HepG2 (cell line): ENCODE measurements at regions not wholly inside any gene's neighbourhood (a gene's known extent, or its start where the extent isn't known, plus 50 kb on each side); places are given as distances from the start of the nearest gene placed in this dataset.

Experiments
- ATAC-seq: fragments of 200-7000 bp; cut with Tn5 transposase; 3 replicates; pipeline ENCODE4 v1.9.1; 2020; ENCODE audit warnings: mild to moderate bottlenecking, moderate library complexity
- BruUV-seq: library from RNA; stranded (reverse); fragments of 400-500 nt; replicated peaks from 2 replicates; lab custom pipeline; 2021; lab: Mats Ljungman, UMichigan
- CTCF ChIA-PET: fragments of 300-600 bp; formaldehyde crosslinking; extraction: SDS; loops from one replicate; lab custom pipeline; 2021; ENCODE audit warnings: low total read pairs, inconsistent platforms, low intra/inter-chr PET ratio; lab: Yijun Ruan, JAX
- POLR2A ChIA-PET: fragments of 350-600 bp; sonication (Branson Sonifier 250); formaldehyde crosslinking; loops from one replicate; lab custom pipeline; 2020; ENCODE audit warnings: antibody characterized with exemption, inconsistent platforms; lab: Yijun Ruan, JAX
- DNase-seq: peaks from one replicate; pipeline ENCODE4 v3.0.0-alpha.2; 2015; ENCODE audit warnings: low spot score
- FAIRE-seq: peaks from 3 replicates; lab custom pipeline; 2011; peaks lifted over from hg19 to GRCh38; lab: Jason Lieb, UNC
- H2AFZ ChIP-seq: one replicate; pipeline ENCODE4 v1.6.1; 2011; ENCODE audit warnings: low read length, inconsistent platforms
- H3K27ac ChIP-seq: fragments of 300-600 bp; 3 replicates; pipeline ENCODE4 v1.8.0; 2011; ENCODE audit warnings: mixed run types, mild to moderate bottlenecking, mixed read lengths, low read length, inconsistent platforms; ENCODE audit not compliant: insufficient read depth; ENCODE audit errors: extremely low read length
- H3K27me3 ChIP-seq, 2 experiments: fragments of 200-600 bp in 1 of 2; 2 replicates in 1 of 2; 3 replicates in 1 of 2; pipeline versions ENCODE4 v1.6.0 to v1.8.0; 2011; ENCODE audit warnings: low read length in 2 of 2, mild to moderate bottlenecking in 2 of 2, moderate library complexity in 2 of 2, inconsistent platforms in 1 of 2; ENCODE audit not compliant: insufficient read depth in 2 of 2, control insufficient read depth in 1 of 2
- H3K36me3 ChIP-seq, 2 experiments: fragments of 200-600 bp in 1 of 2; replicated peaks in 1 of 2; 2 replicates in 1 of 2; 3 replicates in 1 of 2; pipeline versions ENCODE4 v1.5.1 to v1.8.0; 2011; ENCODE audit warnings: low read length in 2 of 2, inconsistent platforms in 1 of 2; ENCODE audit not compliant: insufficient read depth in 2 of 2, control insufficient read depth in 1 of 2
- H3K4me1 ChIP-seq: 2 replicates; pipeline ENCODE4 v1.5.1; 2012; ENCODE audit warnings: low read length, inconsistent platforms; ENCODE audit not compliant: insufficient read depth
- H3K4me2 ChIP-seq: 2 replicates; pipeline ENCODE4 v1.6.0; 2011; ENCODE audit warnings: low read depth, low read length, inconsistent platforms
- H3K4me3 ChIP-seq, 3 experiments: fragments of 200-600 bp in 1 of 3; sonication (generic), shearing (Covaris generic) in 1 of 3; replicated peaks in 1 of 3; 2 replicates each; pipeline ENCODE4 v1.5.1; 2011 to 2016; ENCODE audit warnings: low read length in 3 of 3, inconsistent platforms in 2 of 3, low read depth in 2 of 3, mild to moderate bottlenecking in 2 of 3, control low read depth in 1 of 3, mixed read lengths in 1 of 3; ENCODE audit not compliant: insufficient read depth in 1 of 3
- H3K79me2 ChIP-seq: one replicate; pipeline ENCODE4 v1.6.1; 2011; ENCODE audit warnings: low read length, inconsistent platforms; ENCODE audit not compliant: insufficient read depth
- H3K9ac ChIP-seq: 2 replicates; pipeline ENCODE4 v1.6.0; 2011; ENCODE audit warnings: mild to moderate bottlenecking, low read depth, low read length, inconsistent platforms; ENCODE audit not compliant: insufficient read depth
- H3K9me3 ChIP-seq: 2 replicates; pipeline ENCODE4 v1.5.1; 2012; ENCODE audit warnings: mild to moderate bottlenecking, low read length
- H4K20me1 ChIP-seq: 2 replicates; pipeline ENCODE4 v1.6.0; 2011; ENCODE audit warnings: inconsistent platforms, mild to moderate bottlenecking, low read length, moderate library complexity; ENCODE audit not compliant: insufficient read depth
- IRX3 ChIP-seq: sonication (generic); formaldehyde crosslinking; IDR thresholded peaks from 2 replicates; pipeline ENCODE4 v1.8.1; 2023; ENCODE audit warnings: mild to moderate bottlenecking, low read depth, missing genetic modification reagents, borderline replicate concordance
- ZFYVE20 ChIP-seq: sonication (generic); formaldehyde crosslinking; IDR thresholded peaks from 2 replicates; pipeline ENCODE4 v1.8.0; 2023; ENCODE audit warnings: low read depth, mild to moderate bottlenecking, moderate library complexity, missing genetic modification reagents, borderline replicate concordance
- ZKSCAN5 ChIP-seq: sonication (generic); formaldehyde crosslinking; IDR thresholded peaks from 2 replicates; pipeline ENCODE4 v1.5.1; 2020; ENCODE audit warnings: mild to moderate bottlenecking, missing genetic modification reagents
- ZNF331 ChIP-seq: sonication (generic); formaldehyde crosslinking; IDR thresholded peaks from 2 replicates; pipeline ENCODE4 v1.4.0; 2020; ENCODE audit warnings: missing genetic modification reagents
- ZNF33A ChIP-seq: sonication (generic); formaldehyde crosslinking; IDR thresholded peaks from 2 replicates; pipeline ENCODE4 v1.5.1; 2020; ENCODE audit warnings: missing genetic modification reagents, mild to moderate bottlenecking, moderate library complexity, borderline replicate concordance
- ZNF496 ChIP-seq: sonication (generic); formaldehyde crosslinking; IDR thresholded peaks from 2 replicates; pipeline ENCODE4 v1.8.1; 2023; ENCODE audit warnings: mild to moderate bottlenecking, moderate library complexity, missing genetic modification reagents; ENCODE audit not compliant: insufficient replicate concordance
- ZNF776 ChIP-seq: sonication (generic); formaldehyde crosslinking; IDR thresholded peaks from 2 replicates; pipeline ENCODE4 v1.4.0; 2020; ENCODE audit warnings: mild to moderate bottlenecking, missing genetic modification reagents
- ZNF777 ChIP-seq: sonication (generic); formaldehyde crosslinking; IDR thresholded peaks from 2 replicates; pipeline ENCODE4 v1.4.0; 2020; ENCODE audit warnings: missing genetic modification reagents
- ZSCAN31 ChIP-seq: sonication (generic); formaldehyde crosslinking; IDR thresholded peaks from 2 replicates; pipeline ENCODE4 v1.5.0; 2020; ENCODE audit warnings: low read depth, mild to moderate bottlenecking, missing genetic modification reagents
- in situ Hi-C: cut with HindIII; loops from 2 replicates; pipeline ENCODE4 v1.10.0; 2017; ENCODE audit warnings: low pct_unique_long_range_greater_than_20kb; ENCODE audit not compliant: extremely low pct_ligation_motif_present
- intact Hi-C: fragments of 100-400 bp; cut with micrococcal nuclease; formaldehyde crosslinking; loops from one replicate; pipeline ENCODE4 v1.10.0; 2022; ENCODE audit not compliant: unreplicated experiment
- TF ChIP-seq, protein P1 (sequence below): sonication (generic); formaldehyde crosslinking; IDR thresholded peaks from 2 replicates; pipeline ENCODE4 v1.5.0; 2020; ENCODE audit warnings: missing genetic modification reagents
- TF ChIP-seq, protein P2 (sequence below): sonication (generic); formaldehyde crosslinking; IDR thresholded peaks from 2 replicates; pipeline ENCODE4 v1.4.0; 2020; ENCODE audit warnings: missing genetic modification reagents, low read depth, mild to moderate bottlenecking, borderline replicate concordance
- TF ChIP-seq, protein P3 (sequence below): sonication (generic); formaldehyde crosslinking; IDR thresholded peaks from 2 replicates; pipeline ENCODE4 v1.8.1; 2022; ENCODE audit warnings: low read depth, mild to moderate bottlenecking, missing genetic modification reagents

DNA sequence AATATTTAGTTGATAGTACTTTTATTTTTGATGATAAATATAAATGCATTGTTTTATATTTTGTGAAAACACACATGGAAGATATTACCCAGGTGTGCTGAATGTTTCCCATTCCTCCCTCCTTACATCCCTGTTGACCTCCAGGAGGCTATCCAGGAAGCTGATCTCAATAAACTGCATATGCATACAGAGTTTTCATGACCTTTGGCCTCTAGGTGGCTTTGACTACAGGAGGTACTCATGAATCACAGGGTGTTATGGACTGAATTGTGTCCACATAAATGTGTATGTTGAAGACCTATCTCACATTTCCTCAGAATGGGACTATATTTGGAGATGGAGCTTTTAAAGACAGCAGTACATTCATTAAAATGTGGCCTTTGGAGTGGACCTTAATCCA, 914.9 kb upstream of the NCAM2 start:
- TF ChIP-seq, protein P1, sequence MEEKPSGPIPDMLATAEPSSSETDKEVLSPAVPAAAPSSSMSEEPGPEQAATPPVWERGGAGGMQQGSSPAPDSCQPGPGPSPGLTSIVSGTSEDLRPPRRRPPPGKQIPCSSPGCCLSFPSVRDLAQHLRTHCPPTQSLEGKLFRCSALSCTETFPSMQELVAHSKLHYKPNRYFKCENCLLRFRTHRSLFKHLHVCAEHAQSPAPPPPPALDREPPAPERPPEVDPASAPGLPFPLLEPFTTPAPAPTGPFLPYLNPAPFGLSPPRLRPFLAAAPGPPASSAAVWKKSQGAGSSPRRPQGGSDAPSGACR (CRISPR knock-in tag): no peak
- TF ChIP-seq ZNF496: no peak
- TF ChIP-seq, protein P2, sequence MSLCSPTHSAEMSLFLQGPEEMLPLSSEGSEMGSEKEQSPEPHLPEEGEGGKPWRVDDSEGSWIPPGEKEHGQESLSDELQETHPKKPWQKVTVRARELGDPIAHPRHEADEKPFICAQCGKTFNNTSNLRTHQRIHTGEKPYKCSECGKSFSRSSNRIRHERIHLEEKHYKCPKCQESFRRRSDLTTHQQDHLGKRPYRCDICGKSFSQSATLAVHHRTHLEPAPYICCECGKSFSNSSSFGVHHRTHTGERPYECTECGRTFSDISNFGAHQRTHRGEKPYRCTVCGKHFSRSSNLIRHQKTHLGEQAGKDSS (CRISPR knock-in tag): no peak
- no peak for TF ChIP-seq ZNF777 (CRISPR knock-in tag)
- no peak for TF ChIP-seq IRX3 (CRISPR knock-in tag)
- TF ChIP-seq ZSCAN31 (CRISPR knock-in tag): no peak
- TF ChIP-seq, protein P3, sequence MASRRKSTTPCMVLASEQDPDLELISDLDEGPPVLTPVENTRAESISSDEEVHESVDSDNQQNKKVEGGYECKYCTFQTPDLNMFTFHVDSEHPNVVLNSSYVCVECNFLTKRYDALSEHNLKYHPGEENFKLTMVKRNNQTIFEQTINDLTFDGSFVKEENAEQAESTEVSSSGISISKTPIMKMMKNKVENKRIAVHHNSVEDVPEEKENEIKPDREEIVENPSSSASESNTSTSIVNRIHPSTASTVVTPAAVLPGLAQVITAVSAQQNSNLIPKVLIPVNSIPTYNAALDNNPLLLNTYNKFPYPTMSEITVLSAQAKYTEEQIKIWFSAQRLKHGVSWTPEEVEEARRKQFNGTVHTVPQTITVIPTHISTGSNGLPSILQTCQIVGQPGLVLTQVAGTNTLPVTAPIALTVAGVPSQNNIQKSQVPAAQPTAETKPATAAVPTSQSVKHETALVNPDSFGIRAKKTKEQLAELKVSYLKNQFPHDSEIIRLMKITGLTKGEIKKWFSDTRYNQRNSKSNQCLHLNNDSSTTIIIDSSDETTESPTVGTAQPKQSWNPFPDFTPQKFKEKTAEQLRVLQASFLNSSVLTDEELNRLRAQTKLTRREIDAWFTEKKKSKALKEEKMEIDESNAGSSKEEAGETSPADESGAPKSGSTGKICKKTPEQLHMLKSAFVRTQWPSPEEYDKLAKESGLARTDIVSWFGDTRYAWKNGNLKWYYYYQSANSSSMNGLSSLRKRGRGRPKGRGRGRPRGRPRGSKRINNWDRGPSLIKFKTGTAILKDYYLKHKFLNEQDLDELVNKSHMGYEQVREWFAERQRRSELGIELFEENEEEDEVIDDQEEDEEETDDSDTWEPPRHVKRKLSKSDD (CRISPR knock-in tag): no peak
- TF ChIP-seq ZNF331 (CRISPR knock-in tag): no peak
- no peak for TF ChIP-seq ZNF776 (CRISPR knock-in tag)
- no peak for TF ChIP-seq ZNF33A
- TF ChIP-seq ZFYVE20 (CRISPR knock-in tag): no peak
- no peak for TF ChIP-seq ZKSCAN5 (CRISPR knock-in tag)
- Histone ChIP-seq H4K20me1 (no peaks in the 10 kb centered on the region), H3K36me3 (no peaks in the 10 kb centered on the region), H2AFZ (no peak overlapping the region), H3K9ac (no peak overlapping the region), H3K4me1 (no peaks in the 10 kb centered on the region), H3K27ac (no peak overlapping the region), H3K4me2 (no peak overlapping the region), H3K27me3 (no peaks in the 10 kb centered on the region), H3K9me3 (peaks cover 76% of the 10 kb centered on the region), H3K4me3 (no peak overlapping the region), H3K79me2 (no peaks in the 10 kb centered on the region)
- intact Hi-C loops (no loop called here), in situ Hi-C loops (no loop called here)
- ChIA-PET POLR2A (no interaction called here), CTCF (no interaction called here)
- ATAC-seq: no peak
- no peak for DNase-seq
- no TSS peak for BruUV-seq
- no peak for FAIRE-seq
